ENCODE measurements at regions not wholly inside any gene's neighbourhood (a gene's known extent, or its start where the extent isn't known, plus 50 kb on each side); places are given as distances from the start of the nearest gene placed in this dataset.

DNA sequence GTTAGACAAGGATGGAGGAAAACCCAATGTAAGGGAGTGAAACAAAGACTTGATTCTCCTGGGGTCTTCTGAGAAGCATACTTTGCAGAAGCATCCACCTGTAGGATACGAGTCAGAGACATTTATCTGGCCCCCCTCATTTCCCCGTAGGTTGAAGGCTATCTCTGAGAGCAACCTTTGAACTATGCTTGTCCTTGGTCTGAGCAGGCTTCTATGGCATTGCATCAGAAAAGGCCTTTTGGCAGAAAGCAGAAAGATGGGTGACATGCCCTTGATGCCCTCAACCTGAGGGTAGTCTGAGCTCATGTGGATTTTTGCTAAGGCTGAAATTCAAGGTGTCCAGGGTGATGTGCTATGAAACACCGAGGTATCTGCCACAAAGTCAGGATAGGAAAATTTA is 131.6 kb upstream of the SGO1 start:
- H3K4me3 ChIP-seq: no peak overlapping the region
- no peaks in the 10 kb centered on the region for H3K9me3 ChIP-seq
- no peak for DNase-seq (ENCODE audit: low spot score in 2 of 2)
- intact Hi-C loops (cut with DNase I): loop anchor here (5.0 to 10.0 kb wide), 3 partner anchors 220 to 1467 kb away; no protein-coding TSS in a partner anchor
- H3K27me3 ChIP-seq: no peaks in the 10 kb centered on the region
- peak overlapping the region; percentile 91 to 94 for H3K27ac ChIP-seq
- H3K4me1 ChIP-seq: peaks cover 0 to 15% of the 10 kb centered on the region in 2 donors
- no peak for TF ChIP-seq CTCF (IDR thresholded peaks at IDR 0.05)
- no peaks in the 10 kb centered on the region for H3K36me3 ChIP-seq

DNA sequence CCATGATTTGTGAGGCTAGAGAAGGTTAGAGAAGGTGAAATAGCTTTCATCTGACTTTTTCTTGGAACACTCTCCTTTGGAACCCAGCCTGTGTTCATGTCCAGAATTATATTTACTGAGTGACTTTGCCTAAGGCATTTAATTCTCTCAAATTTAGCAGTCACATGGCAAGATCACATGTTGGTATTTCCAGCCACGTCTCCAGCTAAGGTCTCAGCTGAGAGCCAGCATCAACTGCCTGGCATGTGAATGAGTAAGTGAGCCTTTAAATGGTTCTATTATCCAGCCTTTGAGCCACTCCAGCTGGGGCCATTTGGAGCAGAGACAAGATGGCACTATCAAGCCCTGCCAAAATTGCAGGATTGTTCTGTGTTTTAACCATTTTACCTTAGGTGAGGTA is 130.2 kb upstream of the SGO1 start:
- H3K27ac ChIP-seq: peak overlapping the region; percentile 91 to 94
- H3K4me1 ChIP-seq: peaks cover 0 to 15% of the 10 kb centered on the region in 2 donors
- intact Hi-C loops (cut with DNase I): loop anchor here (5.0 to 10.0 kb wide), 3 partner anchors 219 to 1469 kb away; no protein-coding TSS in a partner anchor

GRCh38 chr3:20310629-20311028 is 124.6 kb upstream of the SGO1 start:
- no peaks in the 10 kb centered on the region for H3K9me3 ChIP-seq
- no peaks in the 10 kb centered on the region for H3K27me3 ChIP-seq
- H3K36me3 ChIP-seq: no peaks in the 10 kb centered on the region
- no peaks in the 10 kb centered on the region for H3K4me1 ChIP-seq
- DNase-seq (ENCODE audit: low spot score in 2 of 2): peak; percentile 36 to 90
- H3K4me3 ChIP-seq: no peak overlapping the region
- no peak for TF ChIP-seq CTCF (IDR thresholded peaks at IDR 0.05)
- peak overlapping the region; percentile 39 to 51 for H3K27ac ChIP-seq
- intact Hi-C loops (cut with DNase I): loop anchor here (2.0 to 10.0 kb wide), 4 partner anchors 126 to 1474 kb away; partner anchors contain the start of gene RAB5A

More for the DNA sequence above, 130.2 kb upstream of the SGO1 start:
- DNase-seq (ENCODE audit: low spot score in 2 of 2): peak; percentile 41 to 87
- H3K36me3 ChIP-seq: no peaks in the 10 kb centered on the region
- no peak for TF ChIP-seq CTCF (IDR thresholded peaks at IDR 0.05)
- no peaks in the 10 kb centered on the region for H3K27me3 ChIP-seq
- no peak overlapping the region for H3K4me3 ChIP-seq
- no peaks in the 10 kb centered on the region for H3K9me3 ChIP-seq

GRCh38 chr3:20307383-20307782 is 121.4 kb upstream of the SGO1 start:
- Histone ChIP-seq H3K27ac (no peak overlapping the region), H3K27me3 (no peaks in the 10 kb centered on the region), H3K4me1 (no peaks in the 10 kb centered on the region), H3K4me3 (no peak overlapping the region), H3K9me3 (no peaks in the 10 kb centered on the region), H3K36me3 (no peaks in the 10 kb centered on the region)
- no peak for DNase-seq (ENCODE audit: low spot score in 2 of 2)
- TF ChIP-seq CTCF (IDR thresholded peaks at IDR 0.05): no peak
- intact Hi-C loops (cut with DNase I): loop anchor here (2.0 kb wide), 1 partner anchor 51 kb away; no protein-coding TSS in a partner anchor

GRCh38 chr3:20305647-20306046 is 119.6 kb upstream of the SGO1 start:
- Histone ChIP-seq H3K27ac (no peak overlapping the region), H3K27me3 (no peaks in the 10 kb centered on the region), H3K4me3 (no peak overlapping the region), H3K36me3 (no peaks in the 10 kb centered on the region), H3K9me3 (no peaks in the 10 kb centered on the region), H3K4me1 (no peaks in the 10 kb centered on the region)
- intact Hi-C loops (cut with DNase I): loop anchor here (2.0 kb wide), 1 partner anchor 49 kb away; no protein-coding TSS in a partner anchor
- DNase-seq (ENCODE audit: low spot score in 2 of 2): no peak
- TF ChIP-seq CTCF (IDR thresholded peaks at IDR 0.05): no peak

DNA sequence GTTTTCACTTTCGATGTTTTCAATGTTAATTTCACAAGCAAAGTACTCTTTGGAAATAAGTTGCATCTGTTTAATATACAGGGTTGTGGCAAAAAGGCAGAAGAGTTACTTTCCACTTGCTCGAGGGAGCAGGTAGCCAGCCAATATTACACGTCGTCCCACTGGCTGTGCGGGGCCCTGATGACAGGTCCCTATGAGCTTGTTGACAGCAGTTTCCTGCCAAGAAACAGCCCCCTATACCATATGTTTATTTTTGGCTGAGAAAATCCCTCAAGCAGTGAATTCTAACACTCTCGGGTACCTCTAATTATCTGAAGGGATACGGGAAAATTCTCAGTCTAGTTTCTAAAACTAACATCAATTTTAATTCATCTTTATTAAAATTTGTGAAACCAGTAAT is 116.8 kb upstream of the SGO1 start:
- intact Hi-C loops (cut with DNase I): no loop called here
- Histone ChIP-seq H3K27me3 (no peaks in the 10 kb centered on the region), H3K4me1 (no peaks in the 10 kb centered on the region), H3K27ac (no peak overlapping the region), H3K4me3 (no peak overlapping the region), H3K9me3 (no peaks in the 10 kb centered on the region), H3K36me3 (no peaks in the 10 kb centered on the region)
- no peak for TF ChIP-seq CTCF (IDR thresholded peaks at IDR 0.05)
- DNase-seq (ENCODE audit: low spot score in 2 of 2): no peak

Measured in ascending aorta (tissue), 2 donors.